ENCODE measurements at regions not wholly inside any gene's neighbourhood (a gene's known extent, or its start where the extent isn't known, plus 50 kb on each side); places are given as distances from the start of the nearest gene placed in this dataset.

- TF ChIP-seq TAF1 (IDR thresholded peaks at IDR 0.05; ENCODE audit: borderline replicate concordance, insufficient read depth, low read length) (no peak), REST (IDR thresholded peaks at IDR 0.05; ENCODE audit: insufficient read depth in 1 of 2, low read depth in 2 of 2, low read length in 2 of 2) (no peak), SIN3A (IDR thresholded peaks at IDR 0.05; ENCODE audit: borderline replicate concordance, insufficient read depth, low read length) (no peak)
Measured at GRCh38 chr18:51513517-51513916, 316.0 kb upstream of the MEX3C start.

All from PFSK-1 (cell line).